NCI-H146 (cell line): ENCODE measurements at regions not wholly inside any gene's neighbourhood (a gene's known extent, or its start where the extent isn't known, plus 50 kb on each side); places are given as distances from the start of the nearest gene placed in this dataset.
A peak's percentile ranks its signal among the peaks of the same experiment; 100 is the strongest.
"Not testable (repeated sequence)": the region's sequence is repeated elsewhere in the genome, so short reads cannot be mapped to it uniquely, and the experiment has no call there.

Source experiments
- DNase-seq: peaks from one replicate; lab custom pipeline; 2025; lab: John Stamatoyannopoulos, UW

DNA sequence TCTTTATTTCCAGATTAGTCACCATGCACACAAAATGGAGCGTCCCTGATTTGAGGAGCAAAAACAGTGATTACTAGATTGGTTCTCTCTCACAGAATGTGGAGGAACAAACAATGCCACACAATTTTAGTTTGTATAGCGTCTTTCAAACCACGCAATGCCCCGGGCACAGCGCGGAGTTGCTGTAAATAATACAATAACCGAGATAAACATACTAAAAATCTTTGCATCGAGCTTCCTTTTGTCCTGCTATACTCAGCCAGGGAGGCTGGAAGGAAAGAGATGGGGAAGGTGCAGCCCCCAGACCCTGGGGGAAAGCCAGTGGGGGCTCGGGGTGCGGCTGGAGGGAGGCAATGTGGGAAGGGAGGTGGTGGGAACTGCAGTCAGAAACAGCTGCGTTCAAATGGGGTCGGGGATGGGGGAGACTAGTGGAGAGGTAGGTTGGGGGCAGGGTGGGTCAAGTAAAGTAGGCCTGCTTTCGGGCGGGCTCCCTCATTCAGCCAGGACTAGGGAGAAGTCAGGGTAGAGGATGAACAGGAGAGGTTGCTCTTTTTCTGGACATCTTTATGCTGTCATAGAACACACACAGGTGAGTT is 366.3 kb downstream of the RPS6KC1 start:
- no peak for DNase-seq

DNA sequence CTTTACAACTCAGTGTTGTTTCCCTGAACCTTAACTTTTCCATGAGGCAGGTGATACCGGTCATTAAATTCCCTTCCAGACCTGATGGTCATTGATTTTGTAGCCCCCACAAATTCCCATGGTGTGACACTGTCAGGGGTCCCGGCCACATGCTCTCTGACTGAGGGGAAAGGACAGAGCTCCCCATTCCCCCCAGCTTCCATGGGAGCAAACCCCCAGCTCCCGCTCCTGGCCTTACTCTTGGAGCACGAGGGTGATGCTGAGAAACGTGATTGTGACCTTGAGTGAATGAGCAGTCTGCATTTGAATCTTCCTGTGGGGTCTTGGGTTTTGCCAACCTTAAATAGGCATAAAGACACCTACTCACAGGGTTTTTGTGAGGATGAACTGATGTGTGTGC is 366.8 kb downstream of the RPS6KC1 start:
- DNase-seq = no peak

DNA sequence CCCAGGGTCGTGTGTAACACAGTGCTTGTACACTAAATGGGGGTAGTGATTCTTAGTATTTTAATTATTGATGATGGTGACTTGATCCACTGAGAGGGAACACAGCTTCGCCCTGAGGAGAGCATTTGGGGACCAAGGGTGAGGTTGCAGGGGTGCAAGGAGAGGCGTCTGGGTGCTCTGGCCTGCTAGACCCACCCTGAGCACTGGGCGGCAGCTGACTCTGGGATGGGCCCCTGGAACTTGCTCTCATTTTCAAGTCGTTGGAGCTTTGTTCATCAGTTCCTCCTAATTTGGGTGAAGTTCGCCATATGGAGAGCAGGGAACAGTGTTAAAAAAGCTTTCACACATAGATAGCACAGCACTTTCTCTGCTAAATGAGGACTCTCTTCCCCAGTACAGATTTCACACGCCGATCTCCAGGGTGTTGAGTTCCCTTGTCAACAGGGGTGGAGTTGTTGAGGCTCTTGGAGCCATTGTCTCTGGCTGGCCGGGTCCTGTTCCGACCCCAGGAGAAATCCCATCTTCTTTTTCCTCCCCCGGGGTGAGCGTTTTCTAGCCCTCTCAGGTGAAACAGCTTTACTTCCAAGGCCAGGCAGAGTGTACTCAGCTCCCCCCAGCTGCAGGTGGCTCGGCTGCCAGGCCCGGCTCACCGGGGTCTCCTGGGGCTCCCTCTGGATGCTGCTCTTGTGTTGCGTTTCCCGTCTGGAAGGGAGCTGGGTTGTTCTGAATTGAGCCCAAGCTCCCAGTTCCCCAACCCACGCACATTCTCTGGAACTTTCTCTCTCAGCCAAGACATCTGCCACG is 367.4 kb downstream of the RPS6KC1 start:
- peak; percentile 7 for DNase-seq

DNA sequence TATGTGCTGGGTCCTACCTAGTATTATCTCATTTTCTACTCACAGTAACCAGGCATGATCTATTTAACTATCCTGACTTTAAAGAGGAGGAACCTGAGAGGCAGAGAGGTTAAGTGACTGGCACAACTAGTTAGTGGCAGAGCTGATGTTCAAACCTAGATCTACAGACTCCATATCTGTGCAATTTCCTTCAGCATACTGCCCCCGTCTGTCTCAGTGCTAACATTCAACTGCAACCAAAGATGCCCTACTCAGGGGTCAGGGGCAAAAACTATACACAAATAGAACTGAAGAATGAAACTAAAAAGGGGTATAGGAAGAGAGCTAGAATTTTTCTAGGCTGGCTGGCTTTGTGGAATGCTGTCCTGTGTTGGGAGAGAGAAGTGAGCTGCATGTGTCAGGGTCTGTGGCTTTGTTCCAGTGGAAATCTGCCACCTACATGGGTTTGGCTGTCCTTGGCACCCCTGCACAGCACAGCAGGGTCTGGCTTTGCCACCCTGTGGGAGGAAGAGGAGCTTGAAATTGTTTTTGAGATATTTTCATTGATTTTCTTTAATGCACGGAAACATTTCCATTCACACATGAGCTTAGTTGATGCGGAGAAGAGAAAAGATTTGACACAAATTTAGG is 368.5 kb downstream of the RPS6KC1 start:
- DNase-seq = peak; percentile 2

DNA sequence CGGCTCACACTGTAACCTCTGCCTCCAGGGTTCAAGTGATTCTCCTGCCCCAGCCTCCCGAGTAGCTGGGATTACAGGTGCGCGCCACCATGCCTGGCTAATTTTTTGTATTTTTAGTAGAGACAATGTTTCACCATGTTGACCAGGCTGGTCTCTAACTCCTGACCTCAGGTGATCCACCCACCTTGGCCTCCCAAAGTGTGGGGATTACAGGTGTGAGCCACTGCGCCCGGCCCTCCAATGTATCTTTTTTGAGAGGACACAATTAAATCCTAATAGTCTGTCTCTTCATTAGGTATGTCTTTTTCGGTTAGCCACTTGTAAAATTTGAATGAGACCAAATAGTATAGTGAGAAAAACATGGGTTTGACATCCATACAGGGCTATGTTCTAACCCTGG is 370.1 kb downstream of the RPS6KC1 start:
- DNase-seq = not testable (repeated sequence)

DNA sequence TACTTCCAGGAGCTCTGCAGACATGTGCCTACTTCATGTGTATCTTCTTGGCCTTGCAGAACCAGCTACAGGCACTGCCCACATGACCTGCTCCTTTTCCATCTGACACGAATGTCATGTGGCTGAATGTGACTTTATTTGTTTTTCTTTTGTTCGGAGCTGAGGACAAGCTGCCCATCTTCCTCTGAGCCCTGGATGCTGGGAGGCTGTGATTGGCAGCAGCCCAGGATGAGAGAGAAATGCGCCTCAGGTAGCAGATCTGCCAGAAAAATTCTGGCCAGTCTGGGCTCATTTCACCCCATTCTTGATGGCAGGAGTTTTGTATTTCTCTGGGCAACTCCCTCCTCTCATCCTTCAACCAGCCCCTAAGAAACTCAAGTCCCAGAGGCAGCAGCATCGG is 372.0 kb downstream of the RPS6KC1 start:
- DNase-seq = peak; percentile 23

DNA sequence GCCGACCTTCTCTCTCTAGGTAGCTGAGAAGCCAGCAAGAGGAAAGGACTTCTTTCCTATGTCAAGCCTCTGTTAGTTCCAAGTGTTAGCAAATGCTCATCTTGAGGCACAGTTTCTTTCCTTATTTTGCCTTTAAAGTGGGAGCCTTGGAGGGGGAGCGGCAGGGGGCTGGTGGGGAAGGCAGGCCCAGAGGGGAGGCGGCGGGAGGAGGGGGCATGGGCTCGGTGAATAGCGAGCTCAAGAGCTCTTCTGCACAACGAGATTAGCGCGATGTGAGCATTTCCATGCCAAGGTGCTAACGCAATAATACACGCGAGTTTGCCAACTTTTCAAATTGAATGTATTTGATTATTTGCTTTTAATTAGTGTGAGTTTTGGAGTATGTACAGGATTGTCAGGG is 372.6 kb downstream of the RPS6KC1 start:
- DNase-seq = no peak

DNA sequence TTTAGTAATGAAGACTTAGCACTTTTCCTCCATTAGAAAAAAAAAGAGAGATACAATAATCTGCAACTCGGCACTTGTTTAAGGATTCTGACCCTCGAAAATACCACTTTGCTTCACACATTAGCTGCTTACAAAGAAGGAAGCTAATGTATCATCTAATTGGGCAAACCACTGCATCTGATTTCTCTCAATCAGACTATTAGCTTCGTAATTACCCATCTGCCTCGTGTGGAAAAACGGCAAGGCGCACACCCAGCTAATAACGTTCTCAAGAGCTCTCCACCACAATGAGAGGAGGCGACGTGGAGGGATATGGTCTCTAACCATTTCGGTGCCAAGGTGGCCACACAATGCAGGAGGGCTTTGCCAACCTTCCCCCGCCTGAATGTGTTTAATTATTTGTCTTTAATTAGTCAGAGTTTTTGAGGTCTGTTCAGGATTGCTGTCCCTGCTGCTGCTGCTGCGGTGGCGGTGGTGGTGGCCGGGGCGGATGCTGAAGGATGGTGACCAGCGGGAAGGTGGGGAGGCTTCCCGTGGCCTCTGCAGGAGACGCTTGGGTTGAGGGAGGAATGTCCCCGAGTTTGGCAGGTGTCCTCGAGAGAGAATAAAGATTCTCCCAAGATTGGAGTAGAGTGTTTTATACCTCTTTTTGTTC is 374.5 kb downstream of the RPS6KC1 start:
- DNase-seq = no peak

DNA sequence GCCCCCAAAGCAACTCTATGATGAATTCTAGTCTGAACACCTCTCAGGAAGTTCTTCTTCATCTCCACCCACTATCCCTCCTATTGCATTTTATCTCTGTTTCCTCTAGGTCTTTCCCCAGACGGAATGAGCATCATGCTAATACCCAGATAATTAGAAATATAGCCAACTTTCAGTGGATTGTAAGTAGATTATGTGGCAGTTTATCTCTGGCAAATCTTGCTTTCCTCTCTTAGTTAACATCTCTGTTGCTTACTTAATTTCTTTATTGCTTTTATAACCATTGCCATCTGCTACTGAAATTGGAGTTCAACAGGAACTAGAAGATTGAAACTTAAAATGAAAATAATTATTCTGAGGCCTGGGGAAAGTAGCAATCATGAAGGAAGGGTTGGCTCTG is 378.6 kb downstream of the RPS6KC1 start:
- no peak for DNase-seq

DNA sequence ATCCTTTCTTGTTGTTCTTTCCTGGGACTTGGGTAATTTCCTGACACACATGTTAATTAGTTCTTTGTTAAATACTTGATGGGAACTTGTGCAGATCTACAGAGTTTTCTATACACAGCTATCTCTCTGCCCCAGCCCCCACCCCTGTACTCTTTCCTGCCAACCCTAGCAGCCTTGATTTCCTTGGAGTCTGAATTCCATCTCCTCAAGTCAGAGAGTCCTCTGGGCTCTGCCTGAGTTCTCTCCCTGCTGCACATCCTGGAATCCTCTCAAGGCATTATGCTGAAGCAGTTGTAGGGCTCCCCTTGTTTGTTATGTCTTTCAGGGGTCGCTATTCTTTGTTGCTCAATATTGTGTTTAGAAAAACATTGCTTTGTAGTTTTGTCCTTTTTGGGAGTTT is 384.7 kb downstream of the RPS6KC1 start:
- no peak for DNase-seq

DNA sequence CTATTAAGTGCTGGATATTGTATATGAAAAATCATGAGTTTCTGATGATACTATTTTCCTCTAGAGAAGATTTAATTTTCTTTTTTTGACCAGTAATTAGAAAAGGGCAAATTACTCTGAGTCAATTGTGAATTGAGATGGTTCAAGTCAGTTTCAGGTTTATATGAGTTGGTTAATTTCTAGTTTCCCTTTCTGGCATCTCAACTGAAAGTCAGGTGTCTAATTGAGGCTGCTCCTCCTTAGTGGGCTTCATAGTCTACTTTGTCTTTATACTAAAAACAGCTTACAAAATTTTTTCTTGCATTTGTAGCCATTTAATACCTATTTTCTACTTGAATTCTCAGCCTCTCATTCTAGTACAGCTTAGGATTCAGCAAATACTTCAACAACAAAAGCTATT is 387.3 kb downstream of the RPS6KC1 start:
- DNase-seq = no peak

DNA sequence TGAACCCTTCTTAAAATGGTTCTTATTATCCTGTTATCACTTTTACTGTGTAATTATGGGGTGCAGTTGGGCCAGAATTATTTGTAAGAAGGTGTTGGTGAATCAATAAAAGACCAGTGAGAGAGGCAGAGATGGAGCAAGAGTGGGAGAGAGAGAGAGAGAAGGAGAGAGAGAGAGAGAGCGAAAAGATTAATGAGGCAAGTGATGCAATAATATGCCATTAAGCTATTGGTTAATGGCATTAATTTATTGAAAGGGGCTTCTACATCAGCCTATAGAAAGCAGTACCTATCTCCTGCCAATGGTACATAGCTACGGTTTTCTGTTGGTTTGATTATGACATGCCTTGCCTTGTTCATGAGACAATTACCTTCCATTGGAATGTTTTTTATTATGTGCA is 388.7 kb downstream of the RPS6KC1 start:
- DNase-seq = no peak

DNA sequence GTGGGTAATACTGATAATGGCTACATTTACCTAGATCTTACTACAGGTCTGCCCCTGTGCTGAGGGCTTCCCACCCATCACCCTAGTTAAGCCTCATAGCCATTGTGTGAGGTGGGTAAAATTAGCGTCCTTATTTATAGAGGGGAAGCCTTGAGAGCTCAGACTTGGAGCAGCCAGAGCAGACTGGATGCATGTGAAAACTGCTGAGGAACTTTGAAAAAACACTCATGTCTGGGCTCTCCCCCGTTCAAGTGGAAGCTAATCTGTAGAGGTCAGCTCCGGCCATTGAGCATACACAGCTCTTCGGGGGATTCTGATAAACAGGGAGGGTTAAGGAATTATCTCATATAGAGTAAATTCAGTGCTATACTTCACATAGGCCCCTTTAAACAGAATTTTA is 389.7 kb downstream of the RPS6KC1 start:
- no peak for DNase-seq

DNA sequence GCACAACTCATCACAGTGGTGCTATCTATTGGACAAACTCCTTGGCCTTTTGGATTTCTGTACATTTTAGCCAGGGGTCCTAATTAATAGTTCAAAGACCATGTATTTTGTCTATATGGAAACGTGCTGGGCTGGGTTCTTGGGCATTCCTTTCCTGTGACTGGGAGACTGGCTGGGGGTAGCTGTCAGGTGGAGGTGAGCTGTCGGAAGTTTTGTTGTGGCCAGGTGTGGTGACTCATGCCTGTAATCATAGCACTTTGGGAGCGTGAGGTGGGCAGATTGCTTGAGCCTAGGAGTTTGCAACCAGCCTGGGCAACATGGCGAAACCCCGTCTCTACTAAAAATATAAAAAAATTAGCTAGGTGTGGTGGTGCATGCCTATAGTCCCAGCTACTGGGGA is 392.4 kb downstream of the RPS6KC1 start:
- DNase-seq = no peak

DNA sequence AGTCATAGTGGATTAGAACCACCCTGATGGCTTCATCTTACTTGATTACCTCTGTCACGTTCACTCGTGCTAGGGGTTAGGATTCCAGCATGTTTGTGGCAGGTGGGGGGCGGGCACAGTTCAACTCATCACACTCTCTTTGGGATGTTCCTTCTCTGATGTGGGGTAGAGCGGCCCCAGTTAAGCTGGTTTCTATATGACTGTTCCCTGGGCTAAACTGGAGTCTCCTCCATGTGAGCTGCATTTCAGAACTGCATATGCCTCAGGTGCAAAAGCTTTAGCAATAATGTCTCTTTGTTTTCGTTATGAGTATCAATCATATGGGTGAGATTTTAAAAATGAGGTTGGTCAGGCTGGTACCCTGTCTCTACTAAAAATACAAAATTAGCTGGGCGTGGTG is 393.2 kb downstream of the RPS6KC1 start:
- no peak for DNase-seq

DNA sequence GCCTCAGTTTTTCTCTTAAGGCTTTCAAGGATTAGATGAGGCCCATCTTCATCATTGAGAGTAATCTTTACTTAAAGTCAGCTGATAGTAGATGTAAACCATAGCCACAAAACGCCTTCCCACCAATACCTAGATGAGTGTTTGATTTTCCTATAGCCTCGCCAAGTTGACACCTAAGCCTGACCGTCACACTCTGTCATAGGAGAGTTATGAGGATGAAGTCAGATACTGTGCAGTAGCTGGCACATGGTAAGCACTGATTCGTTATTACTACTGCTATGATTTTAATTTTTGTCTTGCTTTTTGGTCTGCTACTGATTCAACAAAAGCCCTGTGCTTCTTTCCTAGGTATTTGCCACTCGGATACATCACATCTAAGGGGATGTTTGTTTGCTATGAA is 395.5 kb downstream of the RPS6KC1 start:
- DNase-seq = no peak

DNA sequence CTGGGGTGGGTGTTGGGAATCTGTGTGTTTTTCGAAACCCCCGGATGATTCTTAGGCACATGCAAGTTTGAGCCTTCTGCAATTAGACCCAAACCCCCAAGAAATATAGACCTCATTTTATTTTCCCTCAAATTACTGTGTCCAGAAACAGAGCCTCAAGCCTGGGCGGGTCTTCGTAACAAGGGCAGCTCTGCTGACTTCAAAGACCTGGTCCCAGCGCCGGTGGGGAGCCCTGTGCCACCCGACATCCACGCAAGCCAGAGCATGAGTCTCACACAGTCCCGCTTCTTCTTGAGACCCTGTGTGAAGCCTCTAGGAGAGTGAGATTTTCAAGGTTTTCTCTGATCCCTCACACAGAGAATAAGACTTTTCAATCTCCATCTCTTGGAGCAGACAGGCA is 397.3 kb downstream of the RPS6KC1 start:
- no peak for DNase-seq

DNA sequence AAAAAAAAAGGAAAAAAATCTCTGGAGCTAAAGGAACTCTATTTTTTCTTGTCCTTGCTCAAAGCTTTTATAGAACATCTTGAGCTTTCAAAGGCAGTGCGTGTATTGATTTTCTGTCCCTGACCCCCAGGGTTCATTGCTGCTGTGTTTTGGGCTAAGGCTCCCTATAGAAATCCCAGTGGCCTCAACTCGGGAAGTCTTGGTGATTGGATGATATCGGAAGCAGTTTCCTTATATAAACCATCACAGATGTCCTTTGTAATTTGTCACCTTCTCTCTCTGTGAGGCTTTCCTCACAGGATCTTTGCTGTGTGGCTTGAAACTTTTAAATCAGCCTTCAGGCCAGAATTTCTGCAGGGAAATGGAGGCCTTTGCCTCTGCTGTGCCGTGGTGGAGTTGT is 397.7 kb downstream of the RPS6KC1 start:
- DNase-seq = no peak

DNA sequence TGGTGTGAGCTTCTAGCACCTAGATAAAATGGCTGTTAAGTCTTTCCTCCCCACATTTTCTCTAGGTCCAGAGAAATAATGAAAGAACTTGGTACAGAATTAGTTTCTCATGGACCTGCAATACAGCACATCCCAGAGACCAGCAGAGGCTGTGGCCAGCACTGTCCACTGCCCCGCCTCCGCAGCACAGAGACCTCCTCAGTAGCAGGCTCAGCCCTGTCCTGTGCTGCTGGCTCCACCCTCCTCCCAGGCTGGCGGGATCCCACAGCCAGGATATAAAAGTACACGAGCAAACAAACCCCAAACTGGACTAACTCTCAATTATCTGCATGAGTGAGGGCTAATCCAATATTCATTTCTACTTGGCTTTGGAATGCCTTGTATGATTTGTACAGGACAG is 401.5 kb downstream of the RPS6KC1 start:
- DNase-seq = no peak

DNA sequence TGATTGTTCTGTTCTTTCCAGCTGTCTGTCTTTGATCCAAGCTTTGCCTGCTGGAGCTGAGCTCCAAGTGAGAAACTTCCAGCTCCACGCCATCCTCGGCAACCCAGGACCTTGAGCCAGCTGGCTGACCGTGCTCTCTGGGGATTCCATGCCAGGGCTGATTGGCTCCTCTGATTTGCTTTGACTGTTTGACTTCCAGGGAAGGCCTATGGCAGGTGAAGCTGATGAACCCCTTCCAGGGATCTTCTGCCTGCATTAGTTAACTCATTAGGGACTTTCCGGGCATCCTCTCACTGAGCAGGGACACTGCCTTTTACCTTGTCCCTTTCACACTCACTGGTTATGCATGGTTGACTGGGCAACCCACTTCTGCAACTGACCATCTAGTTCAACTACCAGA is 406.1 kb downstream of the RPS6KC1 start:
- DNase-seq = no peak

DNA sequence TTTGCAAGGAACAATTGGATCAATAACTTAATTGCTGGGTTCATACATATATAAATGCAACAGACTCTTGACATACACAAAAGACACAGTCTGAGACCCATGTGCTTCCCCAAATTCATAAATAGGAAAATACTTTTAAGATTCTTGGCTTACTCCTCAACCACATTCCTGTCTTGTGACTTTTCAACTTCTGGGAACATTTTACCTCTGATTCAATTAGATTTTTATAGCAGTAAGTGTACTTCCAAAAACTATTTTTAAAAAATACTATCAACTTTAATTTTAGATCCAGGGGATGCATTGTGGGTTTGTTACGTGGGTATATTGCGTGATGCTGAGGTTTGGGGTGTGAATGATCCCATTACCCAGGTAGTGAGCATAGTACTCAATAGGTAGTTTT is 406.7 kb downstream of the RPS6KC1 start:
- DNase-seq = no peak

DNA sequence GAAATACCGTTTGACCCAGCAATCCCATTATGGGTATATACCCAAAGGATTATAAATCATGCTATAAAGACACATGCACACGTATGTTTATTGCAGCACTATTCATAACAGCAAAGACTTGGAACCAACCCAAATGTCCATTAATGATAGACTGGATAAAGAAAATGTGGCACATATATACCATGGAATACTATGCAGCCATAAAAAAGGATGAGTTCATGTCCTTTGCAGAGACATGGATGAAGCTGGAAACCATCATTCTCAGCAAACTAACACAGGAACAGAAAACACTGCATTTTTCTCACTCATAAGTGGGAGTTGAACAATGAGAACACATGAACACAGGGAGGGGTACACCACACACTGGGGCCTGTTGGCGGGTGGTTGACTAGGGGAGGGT is 411.3 kb downstream of the RPS6KC1 start:
- DNase-seq = not testable (repeated sequence)
